ENCODE measurements at regions not wholly inside any gene's neighbourhood (a gene's known extent, or its start where the extent isn't known, plus 50 kb on each side); places are given as distances from the start of the nearest gene placed in this dataset.

DNA sequence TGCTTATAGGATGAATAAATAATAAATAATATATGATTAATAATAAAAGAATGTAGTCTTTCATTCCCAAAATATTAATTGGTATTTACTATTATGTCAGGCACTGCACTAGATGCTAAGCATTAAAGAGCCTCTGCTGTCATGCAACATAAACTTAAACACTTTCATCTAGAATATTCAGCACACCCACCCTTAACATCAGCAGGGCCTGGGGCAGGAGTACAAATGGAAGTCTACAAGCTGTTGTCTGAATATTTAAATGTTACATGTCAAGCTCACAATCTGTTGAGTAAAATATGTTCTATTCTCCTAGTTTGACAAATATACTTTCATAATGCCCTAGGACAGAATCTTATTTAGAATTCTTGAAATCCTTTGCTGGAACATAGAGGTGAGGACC lies 395.1 kb downstream of the EPM2A start:
- POLR2A ChIA-PET = no interaction called here
- H3K4me1 Mint-ChIP-seq = no peaks in the 10 kb centered on the region
- no peaks in the 10 kb centered on the region for H3K9me3 Mint-ChIP-seq
- H3K27ac Mint-ChIP-seq = no peak overlapping the region
- CTCF ChIA-PET = no interaction called here
- H3K4me3 Mint-ChIP-seq = no peak overlapping the region
- H3K27me3 Mint-ChIP-seq = peaks cover 2% of the 10 kb centered on the region
- no peak for DNase-seq
- H3K36me3 Mint-ChIP-seq (ENCODE audit: low read depth) = no peaks in the 10 kb centered on the region

DNA sequence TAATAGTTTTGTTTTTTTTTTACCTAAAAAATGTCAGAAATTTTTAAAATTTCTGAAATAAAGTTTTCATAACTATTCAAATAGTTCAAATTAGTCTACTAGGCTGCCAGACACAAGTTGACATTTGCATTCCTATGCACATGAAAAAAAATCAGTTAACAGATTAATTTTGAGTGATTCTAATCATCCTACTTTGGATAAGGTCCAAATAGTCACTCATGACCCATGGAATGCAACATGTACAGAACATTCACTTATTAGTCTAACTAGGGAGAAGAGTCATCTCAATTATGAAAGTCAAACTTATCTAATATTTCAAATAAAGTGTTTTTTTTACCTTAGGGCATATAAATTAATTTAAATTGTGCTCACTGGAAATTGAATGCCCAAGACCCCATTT lies 390.2 kb downstream of the EPM2A start:
- Mint-ChIP-seq H3K9me3 (no peaks in the 10 kb centered on the region), H3K4me1 (no peaks in the 10 kb centered on the region), H3K27me3 (peaks cover 2% of the 10 kb centered on the region), H3K27ac (no peak overlapping the region), H3K4me3 (no peak overlapping the region), H3K36me3 (ENCODE audit: low read depth) (no peaks in the 10 kb centered on the region)
- ChIA-PET POLR2A (no interaction called here), CTCF (no interaction called here)
- no peak for DNase-seq

DNA sequence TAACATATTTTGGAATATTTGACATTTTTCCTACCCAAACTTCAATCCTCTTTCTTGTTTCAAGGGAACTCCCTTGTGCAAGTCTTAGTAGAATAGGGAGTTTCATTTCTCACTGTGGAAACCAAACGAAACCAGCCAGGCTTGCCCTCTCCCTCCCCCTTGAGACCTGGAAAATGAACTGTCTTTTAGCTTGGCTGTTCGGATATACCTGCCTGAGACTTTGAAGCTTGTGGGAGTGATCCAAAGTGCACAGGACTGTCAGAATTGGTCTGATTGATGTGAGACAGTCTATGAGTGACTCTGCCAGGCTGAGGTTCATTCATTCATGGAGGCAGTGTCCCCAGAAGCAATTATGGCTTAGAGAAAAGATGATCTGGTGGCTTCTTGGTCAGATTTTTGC lies 388.1 kb downstream of the EPM2A start:
- Mint-ChIP-seq H3K36me3 (ENCODE audit: low read depth) (no peaks in the 10 kb centered on the region), H3K4me1 (no peaks in the 10 kb centered on the region), H3K9me3 (no peaks in the 10 kb centered on the region), H3K4me3 (no peak overlapping the region), H3K27ac (no peak overlapping the region), H3K27me3 (peaks cover 2% of the 10 kb centered on the region)
- no peak for DNase-seq
- ChIA-PET POLR2A (no interaction called here), CTCF (no interaction called here)

DNA sequence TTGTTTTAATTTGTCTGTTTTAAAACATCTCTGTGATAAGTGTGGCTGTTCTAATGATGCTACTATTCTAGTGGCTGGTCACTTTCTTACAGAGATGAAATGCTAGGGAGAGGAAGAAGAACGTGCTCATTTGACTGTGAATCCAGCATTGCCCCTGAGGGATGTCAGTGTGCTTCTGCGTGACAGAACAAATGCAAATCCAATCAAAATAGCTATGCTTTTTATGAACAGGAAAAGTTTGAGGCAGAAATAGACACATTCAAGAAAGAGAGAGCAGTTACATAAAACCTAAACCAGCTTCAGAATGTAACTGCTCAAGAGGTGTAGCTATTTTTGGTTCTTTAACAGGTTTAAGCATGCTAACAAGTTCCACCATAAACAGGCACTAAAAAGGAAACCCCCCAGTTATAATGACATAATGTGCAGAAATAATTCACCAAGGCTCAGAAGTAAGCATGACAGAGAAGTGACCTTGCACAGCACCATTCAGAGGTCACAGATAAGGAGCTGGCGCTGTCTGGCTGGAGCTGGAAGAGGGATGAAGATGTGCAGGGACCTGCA lies 385.3 kb downstream of the EPM2A start:
- ChIA-PET POLR2A (no interaction called here), CTCF (no interaction called here)
- Mint-ChIP-seq H3K4me1 (no peaks in the 10 kb centered on the region), H3K27me3 (no peaks in the 10 kb centered on the region), H3K36me3 (ENCODE audit: low read depth) (no peaks in the 10 kb centered on the region), H3K4me3 (no peak overlapping the region), H3K9me3 (no peaks in the 10 kb centered on the region), H3K27ac (no peak overlapping the region)
- no peak for DNase-seq

DNA sequence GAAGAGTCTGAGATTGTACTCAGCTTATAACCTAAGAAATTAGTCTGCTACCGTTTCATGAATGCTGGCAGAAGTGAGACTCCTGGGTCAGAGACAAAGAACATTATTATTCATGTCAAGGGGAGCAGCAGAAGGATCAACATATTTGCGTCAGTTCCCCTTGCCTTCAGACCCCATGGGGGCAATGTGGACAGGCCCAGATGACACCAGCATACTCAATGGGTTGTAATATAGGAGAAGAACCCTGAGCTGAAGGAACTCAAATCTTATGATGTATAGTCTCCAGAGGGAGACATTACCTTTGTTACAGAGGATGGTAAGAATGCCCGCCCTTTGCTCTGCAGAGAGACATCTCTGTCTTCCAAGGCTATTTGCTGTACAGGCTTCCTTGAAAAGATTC lies 384.4 kb downstream of the EPM2A start:
- no peak overlapping the region for H3K27ac Mint-ChIP-seq
- H3K4me3 Mint-ChIP-seq = no peak overlapping the region
- ChIA-PET POLR2A (no interaction called here), CTCF (no interaction called here)
- no peaks in the 10 kb centered on the region for H3K27me3 Mint-ChIP-seq
- no peaks in the 10 kb centered on the region for H3K9me3 Mint-ChIP-seq
- no peaks in the 10 kb centered on the region for H3K4me1 Mint-ChIP-seq
- no peaks in the 10 kb centered on the region for H3K36me3 Mint-ChIP-seq (ENCODE audit: low read depth)
- no peak for DNase-seq

DNA sequence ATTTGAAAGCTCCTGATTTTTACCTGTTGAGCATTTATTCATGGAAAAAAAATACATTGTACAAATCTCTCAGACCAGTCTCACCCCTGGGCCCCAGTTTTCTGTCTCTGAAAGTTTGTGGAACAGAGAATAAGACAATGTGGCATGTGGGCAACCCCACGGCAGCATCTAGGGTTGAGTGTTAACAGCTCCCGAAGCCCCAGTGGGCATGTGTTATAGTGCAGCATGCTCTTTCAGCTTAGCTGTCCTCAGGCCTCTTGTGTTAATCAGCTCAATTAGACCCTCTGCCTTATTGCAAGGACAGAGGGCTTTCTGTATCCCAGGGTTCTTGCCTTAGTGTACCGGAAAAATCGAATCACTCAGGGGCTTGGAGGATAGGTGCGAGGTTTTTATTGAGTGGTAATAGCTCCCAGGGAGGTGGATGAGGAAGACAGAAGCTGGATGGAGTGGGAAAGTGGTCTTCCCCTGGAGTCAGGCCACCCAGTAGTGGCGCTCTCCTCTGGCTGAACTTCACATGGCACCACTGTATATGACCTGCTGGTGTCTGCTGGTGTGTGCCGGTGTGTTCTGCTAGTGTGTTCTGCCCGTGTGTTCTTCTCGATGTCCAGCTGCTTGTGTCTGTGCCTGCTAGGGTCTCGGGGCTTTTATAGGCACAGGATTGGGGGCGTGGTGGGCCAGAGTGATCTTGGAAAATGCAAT lies 382.8 kb downstream of the EPM2A start:
- ChIA-PET CTCF (no interaction called here), POLR2A (no interaction called here)
- Mint-ChIP-seq H3K27me3 (no peaks in the 10 kb centered on the region), H3K27ac (no peak overlapping the region), H3K4me1 (no peaks in the 10 kb centered on the region), H3K36me3 (ENCODE audit: low read depth) (no peaks in the 10 kb centered on the region), H3K9me3 (no peaks in the 10 kb centered on the region), H3K4me3 (no peak overlapping the region)
- no peak for DNase-seq

DNA sequence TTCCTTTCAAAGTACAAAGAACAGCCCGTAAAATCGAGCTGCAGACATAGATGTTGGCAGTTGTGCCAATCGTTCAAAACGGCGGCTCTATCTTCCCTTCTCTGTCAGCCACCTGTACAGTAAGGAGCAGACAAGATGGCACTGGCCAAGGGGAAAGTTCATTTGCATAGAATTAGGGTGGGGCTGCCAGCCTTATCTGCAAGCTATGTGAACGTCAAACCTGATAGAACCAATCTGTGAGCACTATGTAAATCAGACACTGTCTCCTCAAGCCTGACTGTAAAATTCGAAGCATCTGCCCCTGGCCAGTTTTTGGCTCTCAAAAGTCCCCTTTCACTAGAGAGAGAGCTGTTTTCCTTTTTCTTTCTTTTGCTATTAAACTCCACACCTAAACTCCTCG lies 374.5 kb downstream of the EPM2A start:
- no peak overlapping the region for H3K4me3 Mint-ChIP-seq
- H3K36me3 Mint-ChIP-seq (ENCODE audit: low read depth) = no peaks in the 10 kb centered on the region
- no peak overlapping the region for H3K27ac Mint-ChIP-seq
- no peaks in the 10 kb centered on the region for H3K9me3 Mint-ChIP-seq
- DNase-seq = no peak
- H3K27me3 Mint-ChIP-seq = no peaks in the 10 kb centered on the region
- ChIA-PET CTCF (no interaction called here), POLR2A (no interaction called here)
- H3K4me1 Mint-ChIP-seq = no peaks in the 10 kb centered on the region

DNA sequence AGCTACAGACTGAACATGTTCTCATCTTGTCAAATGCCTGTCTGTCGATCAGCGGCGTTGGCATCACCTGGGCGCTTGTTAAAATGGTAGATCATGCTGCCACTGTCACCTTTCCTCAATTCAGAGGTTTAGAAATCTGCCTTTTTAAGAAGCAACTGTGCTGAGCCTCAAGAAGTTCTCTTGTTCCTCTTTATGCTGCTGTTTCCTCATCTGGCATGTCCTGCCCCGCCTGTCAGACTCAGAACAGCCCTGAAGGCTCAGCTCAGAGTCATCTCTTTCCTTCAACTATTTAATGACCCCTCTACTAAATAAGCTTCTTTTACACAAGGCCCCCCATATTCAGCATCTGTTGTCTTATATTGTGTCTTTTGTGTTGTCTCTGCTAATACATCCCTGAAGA lies 368.2 kb downstream of the EPM2A start:
- H3K9me3 Mint-ChIP-seq = no peaks in the 10 kb centered on the region
- H3K4me3 Mint-ChIP-seq = no peak overlapping the region
- CTCF ChIA-PET = no interaction called here
- POLR2A ChIA-PET = no interaction called here
- no peak for DNase-seq
- no peak overlapping the region for H3K27ac Mint-ChIP-seq
- H3K36me3 Mint-ChIP-seq (ENCODE audit: low read depth) = no peaks in the 10 kb centered on the region
- H3K4me1 Mint-ChIP-seq = peaks cover 3% of the 10 kb centered on the region
- H3K27me3 Mint-ChIP-seq = no peaks in the 10 kb centered on the region

DNA sequence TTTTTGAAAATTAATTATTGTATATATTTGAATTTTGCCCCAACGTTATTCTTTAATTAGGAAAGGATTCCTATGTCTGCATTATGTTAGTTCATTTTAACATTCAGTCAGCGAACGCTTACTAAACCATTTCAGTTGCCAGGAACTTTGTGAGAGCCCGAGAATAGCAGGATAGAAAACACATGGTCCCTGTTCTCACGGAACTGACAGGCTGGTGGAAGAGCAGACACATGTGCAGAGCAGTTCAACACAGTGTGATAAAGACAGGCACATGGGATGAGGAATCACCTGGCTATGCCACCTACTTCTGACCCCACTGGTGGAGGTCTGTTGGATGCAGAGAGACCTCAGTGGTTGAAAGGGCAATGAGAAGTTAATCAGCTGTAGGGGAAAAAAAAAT lies 367.2 kb downstream of the EPM2A start:
- ChIA-PET POLR2A (no interaction called here), CTCF (no interaction called here)
- Mint-ChIP-seq H3K4me3 (no peak overlapping the region), H3K4me1 (peaks cover 12% of the 10 kb centered on the region), H3K9me3 (no peaks in the 10 kb centered on the region), H3K27ac (no peak overlapping the region), H3K27me3 (no peaks in the 10 kb centered on the region), H3K36me3 (ENCODE audit: low read depth) (no peaks in the 10 kb centered on the region)
- no peak for DNase-seq

DNA sequence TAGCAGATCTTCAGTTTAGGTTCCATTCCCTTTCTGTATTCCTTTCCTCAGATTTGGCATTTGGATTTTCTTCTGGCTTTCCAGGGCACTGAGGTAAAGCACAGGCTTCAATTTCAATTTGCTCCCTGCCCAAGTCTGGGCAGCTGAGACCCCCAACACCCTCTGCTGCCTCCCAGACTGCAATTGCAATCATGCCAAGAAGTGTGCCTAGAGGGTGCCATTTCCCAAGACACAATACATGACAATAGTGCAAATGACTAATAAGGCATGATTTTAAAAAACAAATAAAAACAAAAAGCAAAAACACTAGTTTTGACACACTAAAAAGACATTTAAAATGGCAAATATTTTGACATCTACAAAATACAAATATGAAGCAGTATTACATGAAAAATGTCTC lies 364.8 kb downstream of the EPM2A start:
- POLR2A ChIA-PET = no interaction called here
- DNase-seq = no peak
- H3K4me3 Mint-ChIP-seq = no peak overlapping the region
- CTCF ChIA-PET = no interaction called here
- H3K36me3 Mint-ChIP-seq (ENCODE audit: low read depth) = no peaks in the 10 kb centered on the region
- H3K4me1 Mint-ChIP-seq = peaks cover 13% of the 10 kb centered on the region
- no peaks in the 10 kb centered on the region for H3K9me3 Mint-ChIP-seq
- no peaks in the 10 kb centered on the region for H3K27me3 Mint-ChIP-seq
- H3K27ac Mint-ChIP-seq = no peak overlapping the region

DNA sequence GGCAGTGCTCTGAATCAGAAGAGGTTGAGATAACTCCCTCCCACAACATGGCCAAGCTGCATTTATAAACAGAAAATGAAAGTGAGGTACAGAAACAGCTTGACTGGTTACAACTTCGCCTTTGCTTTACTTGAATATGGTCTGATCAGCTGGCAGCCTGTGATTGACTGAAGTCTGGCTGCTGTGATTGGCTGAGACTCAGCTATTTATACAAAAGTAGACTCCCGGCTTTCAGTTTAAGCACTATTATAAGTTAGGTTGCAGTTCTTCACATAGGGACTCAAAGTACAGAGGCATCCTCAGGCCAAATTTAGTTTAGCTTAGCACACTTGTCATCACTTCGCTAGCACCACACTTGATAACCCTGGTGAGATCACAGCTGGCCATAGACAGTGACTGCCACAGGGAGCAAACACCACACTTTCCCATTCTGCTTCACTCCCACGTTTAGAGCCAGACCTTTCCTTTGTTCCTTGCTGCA lies 362.6 kb downstream of the EPM2A start:
- H3K9me3 Mint-ChIP-seq = peaks cover 3% of the 10 kb centered on the region
- peak overlapping the region; percentile 64 for H3K4me3 Mint-ChIP-seq
- ChIA-PET CTCF (no interaction called here), POLR2A (no interaction called here)
- H3K4me1 Mint-ChIP-seq = peaks cover 13% of the 10 kb centered on the region
- no peaks in the 10 kb centered on the region for H3K27me3 Mint-ChIP-seq
- no peaks in the 10 kb centered on the region for H3K36me3 Mint-ChIP-seq (ENCODE audit: low read depth)
- H3K27ac Mint-ChIP-seq = peak overlapping the region; percentile 41
- DNase-seq = peak; percentile 44

DNA sequence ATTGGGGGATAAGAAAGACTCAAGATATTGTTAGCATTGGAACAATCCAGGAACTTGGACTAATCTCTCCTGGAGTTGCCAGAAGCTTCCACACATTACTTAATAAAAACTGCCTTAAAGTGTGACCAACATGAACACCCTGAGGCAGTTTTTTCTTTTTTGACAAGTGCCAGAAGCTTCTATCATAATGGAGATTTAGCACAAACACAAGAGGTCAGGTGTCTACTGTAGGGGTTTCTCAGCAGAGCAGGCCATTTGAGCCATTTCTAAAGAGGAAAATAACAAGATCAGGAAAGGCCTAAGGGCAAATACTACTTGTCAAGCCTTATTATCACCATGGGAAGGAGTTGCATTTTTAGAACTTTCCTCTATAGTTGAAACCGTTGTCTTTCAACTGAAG lies 361.5 kb downstream of the EPM2A start:
- Mint-ChIP-seq H3K4me1 (peaks cover 13% of the 10 kb centered on the region), H3K9me3 (peaks cover 3% of the 10 kb centered on the region), H3K36me3 (ENCODE audit: low read depth) (no peaks in the 10 kb centered on the region), H3K4me3 (no peak overlapping the region), H3K27ac (no peak overlapping the region), H3K27me3 (no peaks in the 10 kb centered on the region)
- ChIA-PET CTCF (no interaction called here), POLR2A (no interaction called here)
- DNase-seq = no peak

DNA sequence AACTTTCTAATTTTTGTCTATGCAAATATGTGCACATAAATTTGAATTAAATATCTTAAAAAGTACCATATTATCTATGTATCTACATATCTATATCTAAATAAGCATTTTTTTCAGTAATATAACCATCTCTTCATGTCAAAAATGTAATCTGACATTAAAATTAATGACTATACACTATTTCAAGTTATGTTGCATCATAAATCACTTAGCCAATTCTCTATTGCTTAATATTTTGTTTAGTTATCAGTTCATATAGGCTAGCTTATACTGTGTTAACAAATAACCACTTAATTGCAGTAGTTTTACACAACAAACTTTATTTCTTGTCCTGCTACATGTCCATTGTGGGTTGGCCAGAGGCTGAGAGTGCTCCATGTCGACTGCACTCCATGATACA lies 360.8 kb downstream of the EPM2A start:
- Mint-ChIP-seq H3K36me3 (ENCODE audit: low read depth) (no peaks in the 10 kb centered on the region), H3K4me3 (no peak overlapping the region), H3K9me3 (peaks cover 3% of the 10 kb centered on the region), H3K4me1 (peaks cover 13% of the 10 kb centered on the region), H3K27me3 (no peaks in the 10 kb centered on the region), H3K27ac (no peak overlapping the region)
- ChIA-PET CTCF (no interaction called here), POLR2A (no interaction called here)
- DNase-seq = no peak

DNA sequence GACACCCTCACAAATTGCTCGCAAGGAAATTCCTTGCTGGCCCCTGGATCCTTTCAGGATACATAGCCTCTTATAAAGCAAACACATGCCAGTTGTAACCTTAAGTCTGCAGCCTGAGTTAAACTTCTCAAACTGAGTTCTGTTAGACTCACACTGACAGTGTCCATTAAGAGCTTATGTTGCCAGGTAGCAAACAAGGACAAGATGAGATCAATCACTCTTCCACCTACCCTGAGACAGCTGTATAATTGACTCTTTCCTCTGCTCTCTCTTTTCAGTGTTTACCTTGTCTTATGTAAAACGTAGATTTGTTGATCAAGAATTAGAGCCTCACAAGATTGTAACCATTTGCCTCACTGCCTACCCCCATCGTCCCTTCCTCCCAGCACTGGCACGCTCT lies 359.8 kb downstream of the EPM2A start:
- Mint-ChIP-seq H3K4me1 (peaks cover 13% of the 10 kb centered on the region), H3K36me3 (ENCODE audit: low read depth) (no peaks in the 10 kb centered on the region), H3K9me3 (peaks cover 3% of the 10 kb centered on the region), H3K4me3 (no peak overlapping the region), H3K27me3 (no peaks in the 10 kb centered on the region), H3K27ac (no peak overlapping the region)
- no peak for DNase-seq
- ChIA-PET CTCF (no interaction called here), POLR2A (no interaction called here)

Data from activated CD4-positive, alpha-beta memory T cell treated with anti-CD3 and anti-CD28 coated beads, Interleukin-2, amount 10 ng/mL, durations not matched to agents 7 days and 5 days (primary cell).